SKM-1 (cell line): ENCODE measurements at regions not wholly inside any gene's neighbourhood (a gene's known extent, or its start where the extent isn't known, plus 50 kb on each side); places are given as distances from the start of the nearest gene placed in this dataset.

Experiments used
- DNase-seq: peaks from one replicate; lab custom pipeline; 2025; ENCODE audit not compliant: unreplicated experiment; lab: John Stamatoyannopoulos, UW

- no peak for DNase-seq
Measured at GRCh38 chr3:124431331-124431994, 298.8 kb upstream of the UMPS start.

- no peak for DNase-seq
Measured at GRCh38 chr3:124434176-124434575, 296.1 kb upstream of the UMPS start.

- DNase-seq, result no peak
Measured at GRCh38 chr3:124435467-124435866, 294.8 kb upstream of the UMPS start.

- DNase-seq, result no peak
Measured at GRCh38 chr3:124438813-124439212, 291.4 kb upstream of the UMPS start.

GRCh38 chr3:124439603-124440002, 290.6 kb upstream of the UMPS start:
- DNase-seq, result no peak

- DNase-seq, result no peak
Measured at GRCh38 chr3:124441766-124442165, 288.5 kb upstream of the UMPS start.

- DNase-seq, result no peak
Measured at GRCh38 chr3:124442463-124442862, 287.8 kb upstream of the UMPS start.

GRCh38 chr3:124443446-124443845, 286.8 kb upstream of the UMPS start:
- no peak for DNase-seq

GRCh38 chr3:124444075-124444474, 286.2 kb upstream of the UMPS start:
- DNase-seq, result no peak

- no peak for DNase-seq
Measured at GRCh38 chr3:124444896-124445295, 285.4 kb upstream of the UMPS start.

- DNase-seq, result no peak
Measured at GRCh38 chr3:124447845-124448244, 282.4 kb upstream of the UMPS start.

GRCh38 chr3:124448954-124449353, 281.3 kb upstream of the UMPS start:
- DNase-seq, result no peak

GRCh38 chr3:124450366-124450765, 279.9 kb upstream of the UMPS start:
- no peak for DNase-seq

- DNase-seq, result no peak
Measured at GRCh38 chr3:124451630-124452317, 278.5 kb upstream of the UMPS start.

- DNase-seq, result no peak
Measured at GRCh38 chr3:124453189-124453588, 277.1 kb upstream of the UMPS start.

GRCh38 chr3:124455891-124456290, 274.4 kb upstream of the UMPS start:
- no peak for DNase-seq

GRCh38 chr3:124456506-124456905, 273.7 kb upstream of the UMPS start:
- no peak for DNase-seq

GRCh38 chr3:124459678-124460077, 270.6 kb upstream of the UMPS start:
- DNase-seq, result no peak

GRCh38 chr3:124461126-124461525, 269.1 kb upstream of the UMPS start:
- DNase-seq, result no peak

- DNase-seq, result no peak
Measured at GRCh38 chr3:124461838-124462632, 268.2 kb upstream of the UMPS start.

GRCh38 chr3:124463234-124463633, 267.0 kb upstream of the UMPS start:
- DNase-seq, result no peak
